DND-41 (cell line): ENCODE measurements at regions not wholly inside any gene's neighbourhood (a gene's known extent, or its start where the extent isn't known, plus 50 kb on each side); places are given as distances from the start of the nearest gene placed in this dataset.

Source experiments
- ATAC-seq: fragments of 200-7000 bp; cut with Tn5 transposase; 3 replicates; pipeline ENCODE4 v1.9.1; 2021; ENCODE audit warnings: low read depth; ENCODE audit not compliant: insufficient read depth
- DNase-seq: peaks from one replicate; pipeline ENCODE4 v3.0.0-alpha.2; 2020
- H2AFZ ChIP-seq: 2 replicates; pipeline ENCODE4 v1.6.0; 2012; ENCODE audit warnings: low read depth, low read length
- H3K27ac ChIP-seq: 2 replicates; pipeline ENCODE4 v1.5.1; 2012; ENCODE audit warnings: low read length, inconsistent platforms
- H3K27me3 ChIP-seq: fragments of 200-600 bp; sonication (generic); 2 replicates; pipeline ENCODE4 v1.6.0; 2012; ENCODE audit warnings: low read length, mild to moderate bottlenecking, inconsistent platforms; ENCODE audit not compliant: insufficient read depth, poor library complexity
- H3K36me3 ChIP-seq: 2 replicates; pipeline ENCODE4 v1.5.1; 2012; ENCODE audit warnings: low read length, inconsistent platforms; ENCODE audit not compliant: insufficient read depth
- H3K4me1 ChIP-seq: 2 replicates; pipeline ENCODE4 v1.5.1; 2012; ENCODE audit warnings: mild to moderate bottlenecking, low read length; ENCODE audit not compliant: insufficient read depth
- H3K4me2 ChIP-seq: 2 replicates; pipeline ENCODE4 v1.6.0; 2012; ENCODE audit warnings: mild to moderate bottlenecking, moderate library complexity, low read length, inconsistent platforms; ENCODE audit not compliant: insufficient read depth
- H3K4me3 ChIP-seq, 2 experiments: fragments of 200-600 bp in 1 of 2; shearing (Covaris generic) in 1 of 2; 2 replicates each; pipeline ENCODE4 v1.5.1; 2012 to 2016; ENCODE audit warnings: inconsistent platforms in 2 of 2, low read length in 2 of 2, mild to moderate bottlenecking in 2 of 2, low read depth in 1 of 2, moderate library complexity in 1 of 2
- H3K79me2 ChIP-seq: 2 replicates; pipeline ENCODE4 v1.6.0; 2012; ENCODE audit warnings: low read length, inconsistent platforms; ENCODE audit not compliant: insufficient read depth
- H3K9ac ChIP-seq: 2 replicates; pipeline ENCODE4 v1.6.0; 2012; ENCODE audit warnings: low read depth, mild to moderate bottlenecking, inconsistent platforms, low read length, moderate library complexity
- H3K9me3 ChIP-seq: 2 replicates; pipeline ENCODE4 v1.5.1; 2012; ENCODE audit warnings: low read length, moderate library complexity, mild to moderate bottlenecking, inconsistent platforms; ENCODE audit not compliant: insufficient read depth, severe bottlenecking
- H4K20me1 ChIP-seq: 2 replicates; pipeline ENCODE4 v1.6.0; 2012; ENCODE audit warnings: low read length; ENCODE audit not compliant: insufficient read depth
- CTCF ChIP-seq: IDR thresholded peaks from 2 replicates; pipeline ENCODE4 v1.5.1; 2012; ENCODE audit warnings: borderline replicate concordance, low read length, moderate library complexity, mild to moderate bottlenecking; ENCODE audit not compliant: poor library complexity, severe bottlenecking; ENCODE audit errors: extremely low read depth
- EZH2 ChIP-seq: IDR thresholded peaks from 3 replicates; pipeline ENCODE4 v1.6.1; 2012; ENCODE audit warnings: borderline replicate concordance, low read depth, mild to moderate bottlenecking, moderate library complexity, low read length, inconsistent platforms; ENCODE audit not compliant: severe bottlenecking

- Histone ChIP-seq H3K9me3 (no peaks in the 10 kb centered on the region), H3K27ac (no peak overlapping the region), H3K4me1 (no peaks in the 10 kb centered on the region), H3K4me2 (no peak overlapping the region), H3K4me3 (no peak overlapping the region), H2AFZ (no peak overlapping the region), H3K79me2 (no peaks in the 10 kb centered on the region), H4K20me1 (no peaks in the 10 kb centered on the region), H3K9ac (no peak overlapping the region), H3K27me3 (no peaks in the 10 kb centered on the region), H3K36me3 (no peaks in the 10 kb centered on the region)
- ATAC-seq: no peak
- no peak for TF ChIP-seq EZH2
- no peak for TF ChIP-seq CTCF
- no peak for DNase-seq
These were observed 168.5 kb downstream of the ACTL7B start for GRCh38 chr9:108687006-108687987.

- H3K27ac ChIP-seq: no peak overlapping the region
- DNase-seq (no peak), ATAC-seq (no peak)
- no peaks in the 10 kb centered on the region for H3K27me3 ChIP-seq
- no peaks in the 10 kb centered on the region for H3K4me1 ChIP-seq
- H3K9me3 ChIP-seq: no peaks in the 10 kb centered on the region
- no peak overlapping the region for H2AFZ ChIP-seq
- no peak overlapping the region for H3K4me2 ChIP-seq
- H4K20me1 ChIP-seq: no peaks in the 10 kb centered on the region
- H3K79me2 ChIP-seq: no peaks in the 10 kb centered on the region
- no peaks in the 10 kb centered on the region for H3K36me3 ChIP-seq
- no peak overlapping the region for H3K4me3 ChIP-seq
- H3K9ac ChIP-seq: no peak overlapping the region
- TF ChIP-seq CTCF (no peak), EZH2 (no peak)
These were observed 171.3 kb downstream of the ACTL7B start for GRCh38 chr9:108684288-108685025.

GRCh38 chr9:108683245-108683644, 172.5 kb downstream of the ACTL7B start:
- Histone ChIP-seq H3K4me1 (no peaks in the 10 kb centered on the region), H4K20me1 (no peaks in the 10 kb centered on the region), H3K9ac (no peak overlapping the region), H3K27ac (no peak overlapping the region), H3K36me3 (no peaks in the 10 kb centered on the region), H3K4me2 (no peak overlapping the region), H3K27me3 (no peaks in the 10 kb centered on the region), H2AFZ (no peak overlapping the region), H3K9me3 (no peaks in the 10 kb centered on the region), H3K4me3 (no peak overlapping the region), H3K79me2 (no peaks in the 10 kb centered on the region)
- DNase-seq: no peak
- TF ChIP-seq CTCF: no peak
- ATAC-seq: no peak
